GM19452 (cell line): ENCODE measurements at regions not wholly inside any gene's neighbourhood (a gene's known extent, or its start where the extent isn't known, plus 50 kb on each side); places are given as distances from the start of the nearest gene placed in this dataset.
"Not testable (repeated sequence)": the region's sequence is repeated elsewhere in the genome, so short reads cannot be mapped to it uniquely, and the experiment has no call there.

Experiments
- ATAC-seq: cut with Tn5 transposase; IDR thresholded peaks from one replicate; pipeline ENCODE4 v1.9.1; 2021; ENCODE audit not compliant: unreplicated experiment

GRCh38 chr2:209018633-209019032 lies 405.2 kb upstream of the MAP2 start:
- not testable (repeated sequence) for ATAC-seq

DNA sequence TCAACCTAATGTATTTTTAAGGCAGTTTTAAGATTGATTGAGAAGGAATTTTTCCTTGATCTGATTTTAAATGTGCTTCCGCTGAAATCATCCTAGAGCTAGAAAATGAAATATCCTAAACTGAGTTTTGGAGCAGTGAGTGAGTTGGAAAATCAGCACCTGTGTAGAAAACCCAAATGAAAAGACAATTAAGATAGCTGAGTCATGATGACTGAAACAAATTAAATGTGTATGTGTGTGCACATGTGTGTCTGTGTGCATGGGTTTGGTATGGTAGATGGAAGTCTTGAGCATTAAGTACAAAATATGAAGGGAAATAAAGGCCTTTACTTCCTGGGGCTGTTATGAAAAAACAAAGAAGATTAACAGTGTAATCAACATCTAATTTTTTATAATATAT lies 394.6 kb upstream of the MAP2 start:
- ATAC-seq = no peak

DNA sequence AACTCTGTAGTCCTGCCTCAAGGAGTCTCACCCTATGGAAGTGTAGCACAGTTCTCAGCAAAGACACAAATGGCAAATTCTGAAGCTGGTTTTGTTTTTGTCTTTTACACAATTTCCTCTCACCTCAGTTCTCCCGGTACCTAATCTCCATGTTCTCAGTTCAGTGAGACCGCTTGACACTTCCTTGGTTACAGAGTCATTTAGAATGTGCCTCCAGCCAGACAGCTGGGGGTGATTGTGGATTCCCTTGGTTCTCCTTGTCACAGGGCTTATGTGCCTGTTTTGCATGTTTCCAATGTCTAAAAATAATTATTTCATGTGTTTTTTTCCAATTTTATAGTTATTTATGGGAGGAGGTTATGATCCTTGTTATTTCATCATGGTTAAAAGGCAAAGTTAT lies 379.5 kb upstream of the MAP2 start:
- no peak for ATAC-seq

- no peak for ATAC-seq
Observed at GRCh38 chr2:209046163-209046562, 377.7 kb upstream of the MAP2 start.

DNA sequence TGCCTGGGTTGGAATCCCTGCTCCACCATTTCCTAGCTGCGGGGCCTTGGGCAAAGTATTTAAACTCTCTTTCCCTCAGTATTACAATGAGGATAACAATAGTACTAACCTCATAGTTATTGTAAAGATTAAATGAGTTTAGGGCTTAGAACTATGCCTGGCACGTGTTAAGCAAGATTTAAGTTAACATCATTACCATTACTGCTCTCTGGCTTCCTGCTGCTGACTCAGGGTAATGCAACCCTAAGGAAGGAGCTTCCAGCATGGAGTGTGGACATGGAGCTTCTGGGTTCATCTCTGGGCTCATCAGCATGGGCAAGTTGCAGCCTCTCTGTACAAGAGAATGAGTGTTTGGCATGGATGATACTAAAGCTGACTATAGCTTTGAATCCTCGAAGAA lies 374.2 kb upstream of the MAP2 start:
- no peak for ATAC-seq

- ATAC-seq = no peak
Observed at GRCh38 chr2:209062210-209062609, 361.6 kb upstream of the MAP2 start.

GRCh38 chr2:209070262-209070661 lies 353.6 kb upstream of the MAP2 start:
- no peak for ATAC-seq

DNA sequence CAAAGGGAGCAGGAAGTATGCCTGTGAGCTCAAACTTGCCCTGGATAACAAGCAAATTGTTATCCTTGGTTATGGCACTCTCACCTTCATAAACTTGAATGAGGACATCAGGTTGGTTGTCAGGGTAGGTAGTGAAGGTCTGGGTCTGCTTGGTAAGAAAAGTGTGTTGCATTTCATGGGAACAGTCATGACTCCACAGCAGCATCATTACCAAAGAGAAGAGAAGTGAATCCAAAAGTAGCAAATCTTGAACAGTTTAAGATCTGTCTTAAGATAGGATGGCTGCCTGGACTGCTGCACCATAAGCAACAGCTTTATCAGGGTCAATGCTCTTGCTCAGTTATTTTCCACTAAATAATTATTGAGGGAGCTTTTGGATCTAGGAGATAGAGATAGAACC lies 350.7 kb upstream of the MAP2 start:
- no peak for ATAC-seq

- ATAC-seq = no peak
Observed at GRCh38 chr2:209074711-209075110, 349.1 kb upstream of the MAP2 start.

GRCh38 chr2:209076151-209076550 lies 347.7 kb upstream of the MAP2 start:
- no peak for ATAC-seq

DNA sequence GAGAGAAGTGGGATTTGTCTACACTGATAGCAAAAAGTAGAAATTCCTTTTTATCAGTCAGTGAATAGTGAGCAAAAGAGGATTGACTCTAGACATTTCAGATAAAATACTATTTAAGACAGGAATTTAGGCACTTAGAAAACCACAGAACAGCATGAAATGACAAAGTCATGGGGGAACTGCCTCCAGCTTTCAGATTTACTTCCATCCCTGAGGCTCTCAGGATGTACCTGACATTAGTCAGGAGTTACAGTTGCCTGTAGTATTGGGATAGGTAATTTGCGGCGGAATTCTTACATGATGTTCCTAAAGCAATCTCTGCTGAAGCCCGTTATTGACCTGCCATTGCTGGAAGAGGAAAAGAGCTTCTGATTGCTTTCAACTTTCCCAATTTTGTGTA lies 337.1 kb upstream of the MAP2 start:
- no peak for ATAC-seq

GRCh38 chr2:209091056-209091455 lies 332.8 kb upstream of the MAP2 start:
- no peak for ATAC-seq

- ATAC-seq = no peak
Observed at GRCh38 chr2:209094221-209094620, 329.6 kb upstream of the MAP2 start.

- ATAC-seq = no peak
Observed at GRCh38 chr2:209095432-209095831, 328.4 kb upstream of the MAP2 start.

DNA sequence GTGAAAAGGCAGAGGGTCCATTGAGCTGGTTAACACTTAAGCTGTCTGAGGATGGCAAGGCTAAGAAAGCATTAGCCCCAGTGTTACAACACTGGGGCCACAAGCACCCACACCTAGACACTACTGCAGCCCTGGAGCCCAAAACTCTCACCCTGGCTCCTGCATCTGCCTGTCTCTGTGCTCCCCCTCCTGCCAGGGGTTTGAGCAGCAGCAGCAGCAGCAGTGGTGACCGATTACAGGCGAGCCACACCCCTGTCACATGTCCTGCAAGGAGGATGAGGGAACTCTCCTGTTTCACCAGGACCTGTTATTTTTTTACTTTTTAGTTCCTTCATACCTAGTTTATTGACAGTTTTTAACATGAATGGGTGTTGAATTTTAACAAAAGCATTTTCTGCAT lies 326.7 kb upstream of the MAP2 start:
- no peak for ATAC-seq

- no peak for ATAC-seq
Observed at GRCh38 chr2:209102319-209102718, 321.5 kb upstream of the MAP2 start.

- no peak for ATAC-seq
Observed at GRCh38 chr2:209113026-209113425, 310.8 kb upstream of the MAP2 start.

GRCh38 chr2:209114588-209115240 lies 309.1 kb upstream of the MAP2 start:
- ATAC-seq = no peak

- peak; percentile 93 for ATAC-seq
Observed at GRCh38 chr2:209121691-209122090, 302.2 kb upstream of the MAP2 start.

DNA sequence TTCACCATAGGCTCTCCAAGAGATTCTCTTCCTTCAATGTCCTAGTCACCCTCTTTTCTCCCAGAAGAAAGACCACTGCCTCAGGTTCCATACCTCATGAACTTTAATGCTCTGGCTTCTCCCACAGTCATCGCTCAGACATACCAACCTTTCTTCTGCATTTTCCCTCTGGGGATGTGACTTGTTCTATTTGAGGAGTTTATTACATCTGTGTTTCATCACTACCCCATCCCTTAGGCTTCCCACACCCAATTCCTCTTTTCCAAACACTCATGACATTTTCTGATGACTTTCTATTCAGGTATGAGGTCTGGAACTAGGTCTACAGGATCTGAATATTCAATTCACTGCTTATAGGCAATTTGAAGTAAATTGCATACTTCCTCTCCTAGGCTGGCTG lies 298.6 kb upstream of the MAP2 start:
- no peak for ATAC-seq

- ATAC-seq = no peak
Observed at GRCh38 chr2:209138079-209138478, 285.8 kb upstream of the MAP2 start.

DNA sequence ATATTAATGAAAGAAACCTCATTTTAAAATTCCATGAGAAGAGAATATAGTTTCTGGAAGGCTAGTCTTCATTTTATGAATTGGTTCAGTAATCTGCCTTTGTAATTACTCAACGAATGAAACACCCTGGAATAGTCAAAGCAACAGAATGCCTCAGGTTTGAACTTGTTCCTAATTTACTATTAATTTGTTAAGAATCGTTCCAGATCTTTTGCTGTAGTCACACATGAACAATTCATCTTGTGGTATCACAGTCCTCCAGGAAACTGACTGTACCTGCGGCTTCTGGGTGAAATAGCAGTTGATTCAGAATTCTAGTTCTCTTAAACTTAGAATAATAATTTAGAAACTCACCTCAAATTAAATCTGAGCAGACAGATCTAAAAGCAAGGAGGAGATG lies 282.7 kb upstream of the MAP2 start:
- ATAC-seq = no peak

GRCh38 chr2:209141818-209142217 lies 282.0 kb upstream of the MAP2 start:
- ATAC-seq = no peak
